A204.1 (cell line): ENCODE measurements at regions not wholly inside any gene's neighbourhood (a gene's known extent, or its start where the extent isn't known, plus 50 kb on each side); places are given as distances from the start of the nearest gene placed in this dataset.

Source experiments
- FAIRE-seq: peaks from 2 replicates; lab custom pipeline; 2012; peaks lifted over from hg19 to GRCh38; lab: Jason Lieb, UNC

DNA sequence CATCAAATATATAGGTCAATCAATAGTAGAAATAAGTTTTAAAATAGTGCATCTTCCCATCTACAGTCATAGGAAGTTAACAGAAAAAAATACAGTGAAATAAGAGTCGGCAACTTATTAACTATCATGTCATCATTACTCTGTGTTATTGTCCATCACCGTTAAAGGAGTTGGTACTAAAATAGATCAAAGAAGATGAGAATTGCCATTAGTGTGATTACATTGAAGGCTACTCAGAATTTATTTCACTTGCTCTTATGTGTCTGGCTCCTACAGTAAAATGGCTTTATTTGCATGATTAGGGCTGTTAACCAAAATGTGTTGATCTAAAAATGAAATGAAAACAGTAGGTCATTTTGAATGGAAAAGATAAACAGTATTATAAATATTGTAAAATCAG lies 162.5 kb upstream of the SLITRK1 start:
- FAIRE-seq, result no peak

GRCh38 chr13:84038001-84038400 lies 155.7 kb upstream of the SLITRK1 start:
- no peak for FAIRE-seq

GRCh38 chr13:84032116-84032515 lies 149.8 kb upstream of the SLITRK1 start:
- FAIRE-seq, result no peak

DNA sequence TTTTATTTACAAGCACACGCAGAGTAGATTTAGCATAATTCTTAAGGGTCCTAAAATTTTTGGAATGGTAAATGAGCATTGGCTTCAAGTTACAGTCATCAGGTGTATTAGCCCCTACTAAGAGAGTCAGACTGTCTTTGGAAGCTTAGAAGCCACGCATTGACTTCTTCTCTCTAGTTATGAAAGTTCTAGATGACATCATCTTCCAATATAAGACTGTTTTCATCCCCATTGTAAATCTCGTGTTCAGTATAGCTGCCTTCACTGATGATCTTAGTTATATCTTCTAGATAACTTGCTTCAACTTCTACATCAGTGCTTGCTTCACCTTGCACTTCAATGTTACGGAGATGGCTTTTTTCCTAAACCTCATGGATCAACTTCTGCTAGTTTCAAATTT lies 148.8 kb upstream of the SLITRK1 start:
- FAIRE-seq, result no peak

DNA sequence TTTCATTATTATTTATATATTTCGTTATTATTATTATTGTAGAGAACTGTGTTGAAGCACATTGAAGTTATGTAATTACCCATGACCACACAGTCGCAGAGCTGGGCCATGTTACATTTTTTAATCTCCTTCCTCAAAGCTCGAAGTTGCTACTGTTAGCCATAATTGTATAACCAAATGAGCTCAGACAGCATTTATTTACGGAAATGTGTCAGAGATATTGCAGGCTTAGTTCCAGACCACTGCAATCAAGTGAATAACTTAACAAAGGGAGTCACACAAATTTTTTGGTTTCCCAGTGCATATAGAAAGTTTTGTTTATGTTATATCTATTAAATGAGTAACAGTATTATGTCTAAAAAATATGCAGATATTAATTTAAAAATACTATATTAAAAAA lies 147.1 kb upstream of the SLITRK1 start:
- FAIRE-seq, result no peak

GRCh38 chr13:84025824-84026223 lies 143.6 kb upstream of the SLITRK1 start:
- no peak for FAIRE-seq

DNA sequence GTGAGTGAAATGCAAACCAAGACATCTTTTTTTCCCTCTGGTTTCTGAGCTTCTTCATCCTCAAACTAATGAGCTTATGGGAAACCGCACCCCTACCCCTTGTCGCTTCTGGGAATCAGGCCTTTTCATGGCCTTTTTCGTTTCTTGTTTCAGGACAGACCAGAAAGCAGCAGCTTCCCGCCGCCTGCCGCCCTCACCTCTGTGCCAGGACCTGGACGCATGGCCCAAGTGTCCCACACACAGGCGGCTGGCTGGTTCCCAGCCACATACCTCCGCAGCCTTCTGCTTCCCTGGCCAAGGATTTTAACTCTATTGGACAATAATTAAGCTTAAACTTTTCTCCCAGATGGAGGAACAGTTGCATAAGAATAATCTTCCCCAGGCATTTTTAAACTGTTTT lies 114.1 kb upstream of the SLITRK1 start:
- FAIRE-seq, result no peak

- FAIRE-seq, result no peak
Observed at GRCh38 chr13:83995930-83996329, 113.7 kb upstream of the SLITRK1 start.

- no peak for FAIRE-seq
Observed at GRCh38 chr13:83992566-83993358, 110.5 kb upstream of the SLITRK1 start.

GRCh38 chr13:83987394-83987793 lies 105.1 kb upstream of the SLITRK1 start:
- no peak for FAIRE-seq

DNA sequence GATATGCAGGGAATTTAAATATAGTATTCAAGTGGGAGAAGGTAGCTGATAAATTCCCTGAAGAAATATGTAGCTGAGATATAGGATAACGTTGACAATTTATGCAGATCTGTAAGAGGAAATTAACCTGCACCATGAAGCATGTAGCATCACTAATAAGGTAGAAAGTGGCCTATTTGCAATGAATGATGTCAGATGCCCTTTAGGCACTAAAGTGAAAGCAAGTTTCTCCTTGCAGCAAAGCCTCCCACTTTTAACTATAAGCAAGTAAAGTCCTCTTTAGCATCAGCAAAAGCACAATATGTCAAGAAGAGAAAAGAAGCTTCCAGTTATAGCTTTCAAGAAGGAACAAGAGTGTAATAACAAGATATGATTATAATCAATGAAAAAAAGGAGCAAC lies 102.5 kb upstream of the SLITRK1 start:
- FAIRE-seq, result no peak

- FAIRE-seq, result no peak
Observed at GRCh38 chr13:83980331-83980730, 98.1 kb upstream of the SLITRK1 start.

GRCh38 chr13:83975655-83976165 lies 93.4 kb upstream of the SLITRK1 start:
- no peak for FAIRE-seq

DNA sequence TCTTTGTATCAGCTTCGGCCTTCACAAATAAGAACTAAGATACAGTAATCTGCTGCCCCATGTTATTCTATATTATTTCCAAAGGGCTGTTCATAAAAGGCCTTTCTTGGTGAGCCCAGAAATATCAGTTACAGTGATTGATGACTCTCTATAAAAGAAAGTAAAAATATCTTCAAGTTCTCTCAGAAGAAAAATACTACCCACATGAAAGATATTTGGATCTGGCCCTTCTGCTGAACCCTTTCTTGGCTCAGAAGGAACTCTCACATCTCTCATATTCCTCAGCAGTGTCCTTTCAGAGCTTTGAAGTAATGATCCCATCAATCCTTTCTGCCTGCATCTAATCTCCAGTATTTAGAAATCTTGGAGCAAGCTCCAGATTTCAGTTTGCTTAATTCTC lies 76.3 kb upstream of the SLITRK1 start:
- no peak for FAIRE-seq

DNA sequence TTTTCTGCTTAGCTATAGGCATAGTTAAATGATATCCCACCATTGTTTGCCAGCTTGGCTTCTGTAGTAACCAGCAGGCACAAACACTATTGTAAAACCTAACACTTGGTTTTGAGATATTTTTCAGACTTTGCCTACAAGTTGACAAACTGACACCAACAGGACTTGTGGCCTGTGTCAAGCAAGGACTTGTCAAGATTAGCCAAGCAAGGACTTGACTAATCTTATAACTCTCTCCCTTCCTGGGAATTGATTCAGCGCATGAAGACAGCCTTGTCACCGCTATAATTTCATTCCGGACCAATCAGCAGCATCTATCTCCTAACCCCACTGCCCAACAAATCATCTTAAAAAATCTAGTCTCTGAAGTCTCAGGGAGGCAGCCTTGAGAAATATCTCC lies 72.7 kb upstream of the SLITRK1 start:
- FAIRE-seq, result no peak

- FAIRE-seq, result no peak
Observed at GRCh38 chr13:83953916-83954315, 71.6 kb upstream of the SLITRK1 start.

- no peak for FAIRE-seq
Observed at GRCh38 chr13:83950293-83950692, 68.0 kb upstream of the SLITRK1 start.

DNA sequence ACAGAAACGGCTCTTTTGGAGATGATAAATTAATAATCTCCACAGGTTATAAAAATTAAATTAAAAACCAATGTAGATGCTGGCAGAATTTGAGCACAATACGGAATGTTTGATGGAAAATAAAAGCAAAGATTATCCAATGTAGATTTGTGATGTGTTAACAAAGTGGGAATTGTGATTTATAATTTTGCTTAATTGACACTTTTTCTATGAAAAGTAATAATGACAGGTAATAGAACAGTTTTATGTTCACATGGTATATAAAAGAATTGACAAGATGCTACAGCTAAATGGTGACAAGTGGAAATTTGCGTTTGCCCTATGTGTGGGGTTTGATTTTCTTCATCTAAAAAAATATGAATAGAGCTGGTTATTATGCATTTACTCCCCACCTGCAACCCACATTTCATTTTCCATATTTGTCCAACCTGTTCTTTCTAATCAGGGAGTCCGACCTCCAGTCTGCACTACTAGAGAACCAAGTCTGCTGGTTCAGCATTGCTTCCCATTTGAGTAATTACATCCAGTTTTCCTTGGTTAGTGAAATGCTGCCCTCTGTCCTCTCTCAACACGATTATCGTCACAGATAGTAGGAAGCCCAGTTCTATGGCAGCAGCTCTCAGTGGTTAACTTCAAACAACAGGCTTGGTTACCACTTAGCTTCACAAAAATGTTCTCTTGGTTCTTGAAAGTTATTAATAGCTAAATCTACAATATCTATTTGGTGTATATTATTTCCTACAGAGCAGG lies 61.4 kb upstream of the SLITRK1 start:
- FAIRE-seq, result no peak

- no peak for FAIRE-seq
Observed at GRCh38 chr13:83941701-83942335, 59.5 kb upstream of the SLITRK1 start.

- FAIRE-seq, result no peak
Observed at GRCh38 chr13:83940742-83941141, 58.5 kb upstream of the SLITRK1 start.

DNA sequence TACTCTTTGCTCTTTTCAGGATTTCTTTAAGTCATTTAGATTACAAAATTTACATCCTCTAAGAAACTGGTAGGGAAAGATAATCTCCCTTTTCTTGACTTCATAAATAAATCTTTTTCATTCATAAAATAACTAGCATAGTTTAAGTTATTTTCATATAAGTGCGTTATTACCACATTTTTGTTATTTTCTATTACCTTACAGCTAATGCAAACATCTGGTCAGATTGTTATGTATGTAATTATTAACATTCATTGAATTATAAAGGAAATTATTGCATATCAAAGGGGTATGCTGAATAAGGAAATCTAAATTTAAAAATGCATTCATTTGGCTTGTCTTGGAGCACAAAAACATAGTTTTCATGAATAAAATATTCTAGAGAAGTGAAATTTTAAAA lies 55.3 kb upstream of the SLITRK1 start:
- no peak for FAIRE-seq

GRCh38 chr13:83935566-83935965 lies 53.3 kb upstream of the SLITRK1 start:
- FAIRE-seq, result no peak
